Erythroblast (primary cell): ENCODE measurements at regions not wholly inside any gene's neighbourhood (a gene's known extent, or its start where the extent isn't known, plus 50 kb on each side); places are given as distances from the start of the nearest gene placed in this dataset.

Experiments
- GATA1 ChIP-seq: IDR thresholded peaks from 2 replicates; pipeline ENCODE4 v1.6.1; 2011; ENCODE audit warnings: low read depth, mild to moderate bottlenecking, control low read depth, low read length, moderate library complexity
- POLR2A ChIP-seq: IDR thresholded peaks from 2 replicates; pipeline ENCODE4 v1.6.1; 2011; ENCODE audit warnings: mild to moderate bottlenecking, low read length

- TF ChIP-seq POLR2A (no peak), GATA1 (no peak)
These were observed 332.6 kb downstream of the NPHP4 start for GRCh38 chr1:5659606-5660005.
